Fibroblast of skin of back (primary cell): ENCODE measurements at regions not wholly inside any gene's neighbourhood (a gene's known extent, or its start where the extent isn't known, plus 50 kb on each side); places are given as distances from the start of the nearest gene placed in this dataset.
A peak's percentile ranks its signal among the peaks of the same experiment; 100 is the strongest.
"Not testable (repeated sequence)": the region's sequence is repeated elsewhere in the genome, so short reads cannot be mapped to it uniquely, and the experiment has no call there.

Experiments
- DNase-seq: peaks from one replicate; pipeline ENCODE4 v3.0.0-alpha.2; 2013

DNA sequence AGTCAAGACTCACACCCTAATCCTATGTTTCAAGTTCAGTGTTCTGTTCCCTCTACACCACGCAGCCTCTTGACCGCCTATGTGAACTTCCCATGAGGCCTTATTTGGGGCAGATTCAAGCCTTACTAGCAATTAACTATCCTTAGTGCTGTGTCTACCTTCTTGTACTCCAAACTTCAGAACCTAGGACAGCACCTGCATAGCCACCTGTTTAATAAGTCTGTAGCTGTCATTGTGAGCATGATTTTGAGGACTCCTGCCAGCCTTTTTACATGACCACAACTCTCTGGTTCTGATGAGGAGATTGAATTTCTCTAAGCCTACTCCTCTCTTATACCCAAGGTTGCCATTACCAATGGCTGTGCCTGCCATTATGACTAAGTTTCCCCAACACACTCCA lies 50.8 kb upstream of the PCSK1 start:
- DNase-seq: peak; percentile 56

DNA sequence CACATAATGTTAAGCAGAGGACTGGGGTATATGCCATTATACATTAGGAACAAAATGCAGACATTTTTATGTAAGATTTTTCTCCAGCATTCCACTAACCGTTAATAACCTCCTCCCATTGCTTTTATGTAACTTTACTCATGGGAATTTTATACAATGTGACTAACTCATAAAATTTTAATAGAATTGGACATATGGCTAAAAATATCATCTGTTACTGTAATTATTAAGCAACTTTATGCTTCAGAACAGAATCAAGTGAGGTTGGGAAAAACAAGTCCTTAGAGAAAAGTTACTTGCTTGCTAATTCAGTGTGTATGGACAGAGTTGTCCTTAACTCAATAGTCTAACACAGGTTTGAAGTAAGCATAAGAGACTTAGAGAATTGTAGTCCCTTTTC lies 54.8 kb upstream of the PCSK1 start:
- peak; percentile 19 for DNase-seq

DNA sequence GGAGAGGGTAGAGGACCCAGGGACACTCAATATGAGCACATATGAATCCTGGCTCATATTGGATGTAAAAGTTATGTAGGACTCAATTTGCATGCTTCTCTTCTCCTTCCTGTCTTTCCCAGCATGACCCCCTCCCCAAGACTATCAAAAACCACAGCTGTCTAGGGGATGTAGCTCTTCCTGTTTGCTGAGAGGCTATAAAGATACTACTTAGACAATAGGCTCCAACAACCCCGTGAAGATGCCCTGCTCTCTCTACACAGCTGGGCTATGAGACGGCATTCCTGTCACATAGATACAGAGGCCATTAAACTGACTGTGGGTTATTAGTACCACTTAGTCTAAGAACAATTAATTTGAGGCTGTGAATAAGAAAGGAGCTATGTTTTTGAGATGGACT lies 56.5 kb upstream of the PCSK1 start:
- no peak for DNase-seq

DNA sequence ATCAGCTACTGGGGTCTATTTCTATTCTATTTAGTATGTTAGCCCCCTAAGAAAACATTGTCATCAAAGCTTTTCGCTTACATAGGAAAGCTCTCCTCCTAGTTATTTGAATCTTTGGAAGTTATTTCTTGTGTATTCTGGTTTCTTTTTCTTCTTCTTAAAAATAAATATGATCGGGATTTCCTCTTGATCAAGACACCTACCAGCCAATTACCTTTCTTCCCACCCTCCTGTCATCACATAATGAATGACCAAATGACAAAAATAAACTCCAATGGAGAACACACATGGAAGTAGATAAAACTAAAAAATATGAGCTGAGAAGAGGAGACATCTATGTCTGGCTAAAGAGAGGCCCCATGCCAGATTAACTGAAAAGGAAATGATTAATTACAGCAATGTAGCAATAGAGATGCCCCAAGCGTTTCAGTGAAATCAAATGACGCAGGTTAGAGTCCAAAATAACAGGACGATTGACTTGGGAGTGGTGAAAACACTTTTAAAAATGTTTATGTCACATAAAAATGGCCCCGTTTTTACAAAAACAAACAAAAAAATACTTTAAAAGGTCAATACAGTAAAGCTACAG lies 59.5 kb upstream of the PCSK1 start:
- DNase-seq: no peak

DNA sequence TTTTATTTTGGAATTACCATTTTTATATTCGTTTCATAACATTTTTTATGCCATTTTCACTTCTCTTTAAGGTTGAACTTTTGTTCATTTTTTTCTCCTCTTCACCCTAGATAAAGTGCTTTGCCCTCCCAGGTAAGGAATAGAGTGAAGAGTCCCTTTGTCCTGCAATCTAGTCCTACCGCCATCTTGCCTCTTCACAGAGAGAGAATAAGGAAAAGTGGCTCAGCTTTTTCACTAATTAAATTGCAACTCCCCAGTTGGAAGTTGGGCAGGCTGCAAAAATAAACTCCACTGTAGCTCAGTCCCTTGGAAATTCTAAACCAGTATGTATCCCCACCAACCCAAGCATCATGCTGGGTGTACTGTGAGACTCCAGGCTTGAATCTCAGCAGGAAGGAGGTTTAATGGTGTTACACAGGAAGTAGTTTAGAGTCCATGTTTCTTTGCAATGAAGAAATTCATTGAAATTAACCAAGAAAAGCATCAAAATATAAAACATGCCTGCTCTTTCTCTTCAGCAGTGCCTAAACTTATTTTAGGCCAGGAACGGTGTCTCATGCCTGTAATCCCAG lies 60.3 kb upstream of the PCSK1 start:
- no peak for DNase-seq

DNA sequence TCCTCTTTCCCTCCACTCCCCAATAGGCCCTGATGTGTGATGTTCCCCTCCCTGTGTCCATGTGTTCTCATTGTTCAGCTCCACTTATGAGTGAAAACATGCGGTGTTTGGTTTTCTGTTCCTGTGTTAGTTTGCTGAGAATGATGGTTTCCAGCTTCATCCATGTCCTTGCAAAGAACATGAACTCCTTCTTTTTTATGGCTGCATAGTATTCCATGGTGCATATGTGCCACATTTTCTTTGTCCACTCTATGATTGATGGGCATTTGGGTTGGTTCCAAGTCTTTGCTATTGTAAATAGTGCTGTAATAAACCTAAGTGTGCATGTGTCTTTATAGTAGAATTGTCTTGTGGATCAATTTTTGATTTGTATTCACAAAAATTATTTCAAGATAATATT lies 62.4 kb upstream of the PCSK1 start:
- not testable (repeated sequence) for DNase-seq

DNA sequence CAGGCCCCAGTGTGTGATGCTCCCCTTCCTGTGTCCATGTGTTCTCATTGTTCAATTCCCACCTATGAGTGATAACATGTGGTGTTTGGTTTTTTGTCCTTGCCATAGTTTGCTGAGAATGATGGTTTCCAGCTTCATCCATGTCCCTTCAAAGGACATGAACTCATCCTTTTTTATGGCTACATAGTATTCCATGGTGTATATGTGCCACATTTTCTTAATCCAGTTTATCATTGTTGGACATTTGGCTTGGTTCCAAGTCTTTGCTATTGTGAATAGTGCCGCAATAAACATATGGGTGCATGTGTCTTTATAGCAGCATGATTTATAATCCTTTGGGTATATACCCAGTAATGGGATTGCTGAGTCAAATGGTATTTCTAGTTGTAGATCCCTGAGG lies 64.0 kb upstream of the PCSK1 start:
- DNase-seq: not testable (repeated sequence)

DNA sequence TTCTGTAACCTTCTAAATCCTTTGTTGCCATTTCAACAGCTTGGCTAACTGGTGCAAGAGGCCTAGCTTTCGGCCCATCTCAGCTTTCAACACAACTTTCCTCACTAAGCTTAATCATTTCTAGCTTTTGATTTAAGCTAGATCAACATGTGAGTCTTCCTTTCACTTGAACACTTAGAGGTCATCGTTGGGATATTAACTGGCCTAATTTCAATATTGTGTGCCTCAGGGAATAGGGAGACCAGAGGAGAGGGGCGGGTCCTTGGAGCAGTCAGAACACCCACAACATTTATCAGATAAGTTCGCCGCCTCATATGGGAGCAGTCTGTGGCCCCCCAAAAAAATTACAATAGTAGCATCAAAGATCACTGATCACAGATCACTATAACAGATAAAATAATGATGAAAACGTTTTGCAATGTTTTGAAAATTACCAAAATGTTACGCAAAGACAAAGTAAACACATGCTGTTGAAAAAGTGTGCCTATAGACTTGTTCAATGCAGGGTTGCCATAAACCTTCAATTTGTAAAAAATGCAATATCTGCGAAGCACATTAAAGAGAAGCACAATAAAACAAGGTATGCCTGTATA lies 66.8 kb upstream of the PCSK1 start:
- DNase-seq: no peak

DNA sequence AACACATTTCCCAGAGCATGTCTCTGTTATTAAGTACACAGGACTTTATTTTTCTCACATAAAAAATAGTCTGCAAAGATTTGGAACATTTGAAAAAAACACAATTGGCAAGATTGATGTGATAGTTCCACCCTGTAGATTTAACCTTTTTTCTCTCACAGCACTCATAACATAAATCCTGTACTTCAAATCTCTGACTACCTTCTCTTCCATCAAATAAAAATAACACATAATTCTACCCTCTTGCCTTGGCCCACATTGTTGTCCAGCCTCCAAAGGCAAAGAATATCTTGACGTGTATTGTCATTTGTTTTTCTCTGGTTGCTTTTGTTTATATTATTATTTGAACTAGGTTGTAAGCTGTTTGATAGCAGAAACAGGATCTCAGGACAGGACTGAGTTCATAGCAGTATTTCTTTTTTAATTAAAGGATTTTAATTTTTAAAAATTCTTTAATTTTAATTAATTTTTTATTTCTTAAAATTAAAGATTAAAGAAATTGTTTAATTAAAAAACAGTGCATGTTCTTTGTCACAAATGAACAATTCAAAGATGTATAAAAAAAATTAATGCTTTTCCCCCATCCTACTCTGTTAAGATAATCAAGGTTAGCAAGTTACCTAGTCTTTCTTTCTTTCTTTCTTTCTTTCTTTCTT lies 69.1 kb upstream of the PCSK1 start:
- no peak for DNase-seq

DNA sequence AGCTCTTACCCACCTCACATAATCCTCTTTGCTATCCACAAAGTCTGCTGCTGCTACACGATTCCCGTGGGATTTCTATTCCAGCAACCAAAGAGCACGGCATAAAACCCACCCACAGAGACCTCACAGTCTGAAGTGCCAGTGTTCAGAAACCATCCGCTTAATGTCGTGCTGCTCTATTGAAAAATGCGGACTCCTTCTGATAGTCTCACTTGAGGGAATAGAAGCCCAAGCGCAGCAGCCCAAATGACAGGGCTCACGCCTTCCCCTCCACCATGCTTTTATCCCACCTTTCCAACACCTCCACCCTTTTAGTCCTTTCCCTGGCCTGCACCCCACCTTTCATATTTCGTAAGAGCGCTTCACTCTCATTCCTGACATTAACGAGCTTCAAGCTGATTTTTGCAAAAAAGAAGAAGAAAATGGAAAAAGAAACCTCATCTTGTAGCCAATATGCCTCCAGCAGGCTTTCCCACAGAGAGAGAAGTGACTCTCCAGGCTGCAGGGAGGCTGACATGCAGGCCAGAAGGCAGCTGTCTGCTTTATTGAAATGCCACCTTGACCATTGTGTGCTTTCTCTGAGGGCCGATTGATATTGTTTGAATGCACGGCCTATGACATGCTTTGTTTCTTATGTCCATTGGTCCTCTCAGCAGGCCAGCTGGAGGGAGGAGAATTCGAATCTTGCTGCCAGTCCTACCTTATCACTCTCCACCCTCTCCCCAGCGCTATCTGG lies 70.6 kb upstream of the PCSK1 start:
- DNase-seq: no peak

DNA sequence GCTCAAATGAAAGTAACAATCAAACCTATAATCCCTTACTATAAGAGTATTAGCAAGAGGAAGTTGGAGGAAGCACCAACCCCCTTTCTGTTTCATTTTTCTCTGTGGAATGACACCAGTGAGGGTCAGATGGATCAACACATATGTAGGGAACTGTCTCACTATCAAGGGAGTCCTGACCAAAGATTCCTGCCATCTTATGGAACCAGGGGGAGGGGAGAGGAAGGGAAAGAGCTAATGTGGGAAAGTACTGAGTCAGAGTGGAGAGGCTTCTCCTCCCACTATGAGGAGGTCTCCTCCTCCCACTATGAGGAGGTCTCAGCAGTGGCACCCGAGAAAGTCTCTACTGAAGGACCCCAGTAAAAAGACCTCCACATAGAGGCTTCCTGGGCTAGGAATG lies 73.3 kb upstream of the PCSK1 start:
- peak; percentile 8 for DNase-seq

DNA sequence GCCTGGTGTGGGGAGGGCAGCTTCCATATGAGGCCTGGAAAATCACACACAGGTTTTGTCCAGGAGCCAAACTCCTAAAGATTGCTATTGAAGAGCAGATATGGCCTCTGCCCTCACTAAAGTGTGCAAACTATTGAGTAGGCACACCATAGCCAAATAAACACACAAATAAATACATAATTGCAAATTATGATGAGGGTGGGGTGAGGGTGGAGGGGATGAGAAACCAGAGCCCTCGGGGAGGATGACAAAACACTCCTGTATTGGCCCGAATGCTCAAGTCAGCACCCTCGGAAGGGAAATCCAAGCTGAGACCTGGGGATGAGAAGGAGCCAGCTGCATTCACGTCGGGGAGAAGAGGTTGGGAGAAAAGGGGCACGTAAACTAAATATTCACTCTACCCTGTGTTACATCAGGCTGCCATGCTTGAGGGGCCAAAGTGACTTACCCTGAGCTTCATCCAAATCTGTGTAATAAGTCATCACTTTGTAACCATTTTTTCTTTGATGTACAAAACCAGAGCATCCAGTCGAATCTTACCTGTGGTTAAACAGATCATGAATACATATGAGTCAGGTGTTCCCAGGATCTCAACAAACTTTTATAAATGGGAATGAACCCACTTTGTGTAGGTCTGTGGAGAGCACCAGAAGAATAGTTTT lies 73.9 kb upstream of the PCSK1 start:
- DNase-seq: no peak

DNA sequence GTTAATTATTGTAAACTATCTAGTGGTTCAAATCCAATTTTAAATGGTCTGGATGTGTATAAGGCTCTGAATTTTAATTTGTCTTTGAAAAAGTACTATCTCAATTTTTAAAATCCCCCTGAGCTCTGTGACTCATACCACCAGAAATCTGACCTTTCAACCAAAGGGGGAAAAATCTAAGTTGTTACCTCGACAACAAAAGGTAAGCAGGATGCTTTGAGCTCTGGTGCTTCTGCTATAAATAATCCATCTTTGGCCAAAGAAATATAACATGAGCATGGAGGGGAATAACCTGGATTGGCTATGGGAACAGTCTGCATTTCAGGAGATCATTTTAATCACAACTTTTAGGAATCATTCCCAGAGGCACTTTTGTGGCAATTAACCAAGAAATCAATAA lies 76.3 kb upstream of the PCSK1 start:
- DNase-seq: no peak

DNA sequence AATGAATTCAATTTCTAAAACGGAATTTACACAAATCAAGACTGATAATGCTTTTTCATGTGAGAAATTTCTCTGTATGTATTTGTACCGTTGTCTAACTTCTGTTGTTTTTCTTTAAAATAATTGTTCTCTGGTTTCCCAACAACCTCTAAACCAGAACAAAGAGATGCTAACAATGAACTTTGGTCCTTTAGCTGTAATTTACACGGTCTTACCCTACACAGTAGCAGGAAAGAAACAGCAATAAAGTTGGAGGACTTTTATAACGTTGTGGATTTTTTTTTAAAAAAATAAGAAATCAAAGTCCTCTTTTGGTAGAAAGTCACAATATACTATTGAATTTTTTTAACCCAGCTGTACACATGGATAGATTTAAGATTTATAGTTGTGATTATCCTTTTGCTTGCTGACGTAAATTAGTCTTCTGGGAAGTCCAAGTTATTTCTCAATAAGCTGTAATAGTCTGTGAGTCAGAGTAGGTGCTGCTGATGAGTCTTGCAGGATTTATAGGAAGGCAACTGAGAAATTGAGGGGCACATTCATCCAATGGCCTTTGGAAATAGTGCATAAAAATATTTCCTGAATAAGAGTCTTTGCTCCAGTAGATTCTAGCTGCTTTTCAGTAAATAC lies 76.8 kb upstream of the PCSK1 start:
- DNase-seq: peak; percentile 36

DNA sequence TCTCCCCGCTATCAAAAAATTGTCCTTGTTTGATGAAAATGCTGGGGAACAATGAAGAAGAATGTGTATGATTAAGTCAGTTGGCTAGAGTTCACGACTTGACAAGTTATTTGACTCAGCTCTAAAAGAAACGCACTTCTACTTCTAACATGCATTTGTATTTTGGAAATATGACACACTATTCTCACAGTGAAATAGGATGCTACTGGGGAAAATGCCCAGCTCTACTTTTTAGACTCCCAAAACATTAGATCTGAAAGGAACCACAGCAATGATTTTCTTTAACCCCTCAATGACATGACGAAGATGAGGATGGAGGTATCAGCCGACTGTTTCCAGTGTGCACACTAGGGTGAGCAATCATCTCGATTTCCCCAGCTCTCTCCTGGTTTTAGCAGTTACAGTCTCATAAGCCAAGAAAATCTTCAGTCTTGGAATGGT lies 83.6 kb upstream of the PCSK1 start:
- no peak for DNase-seq

DNA sequence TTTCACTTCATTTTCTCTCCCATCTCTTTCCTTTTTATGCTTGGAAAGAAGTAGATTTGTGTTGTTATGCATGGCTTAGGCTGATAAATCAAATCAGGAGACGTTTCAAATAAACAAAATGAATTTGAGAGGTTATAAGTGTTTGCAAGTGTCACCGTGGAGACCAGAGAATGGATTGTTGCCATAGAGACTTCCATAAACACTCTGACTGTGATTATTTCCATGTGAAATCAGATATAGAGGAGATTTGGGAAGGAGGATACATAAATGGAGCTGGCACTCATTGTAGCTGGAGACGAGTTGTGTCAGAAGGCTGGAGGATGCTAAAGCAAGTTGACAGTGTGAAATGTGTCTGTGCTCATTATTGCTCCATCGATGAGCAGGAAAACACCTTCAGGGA lies 84.2 kb upstream of the PCSK1 start:
- DNase-seq: peak; percentile 7

DNA sequence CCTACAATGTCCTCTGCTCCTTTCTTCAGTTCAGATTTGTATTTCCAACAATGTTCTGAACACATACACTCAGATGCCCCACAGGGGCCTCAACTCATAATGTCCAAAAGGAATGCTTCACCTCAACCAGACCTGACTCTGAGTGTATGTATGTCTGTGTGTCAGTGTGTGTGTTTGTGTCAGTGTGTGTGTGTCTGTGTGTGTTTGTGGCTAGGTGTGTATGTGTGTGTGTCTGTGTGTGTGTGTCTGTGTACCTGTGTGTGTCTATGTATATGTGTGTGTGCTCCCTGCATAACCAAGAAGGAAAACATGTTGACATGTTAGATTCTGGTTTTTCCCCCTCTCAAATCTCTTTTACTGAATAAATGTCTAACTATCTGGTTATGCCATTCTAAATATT lies 87.3 kb upstream of the PCSK1 start:
- DNase-seq: no peak

DNA sequence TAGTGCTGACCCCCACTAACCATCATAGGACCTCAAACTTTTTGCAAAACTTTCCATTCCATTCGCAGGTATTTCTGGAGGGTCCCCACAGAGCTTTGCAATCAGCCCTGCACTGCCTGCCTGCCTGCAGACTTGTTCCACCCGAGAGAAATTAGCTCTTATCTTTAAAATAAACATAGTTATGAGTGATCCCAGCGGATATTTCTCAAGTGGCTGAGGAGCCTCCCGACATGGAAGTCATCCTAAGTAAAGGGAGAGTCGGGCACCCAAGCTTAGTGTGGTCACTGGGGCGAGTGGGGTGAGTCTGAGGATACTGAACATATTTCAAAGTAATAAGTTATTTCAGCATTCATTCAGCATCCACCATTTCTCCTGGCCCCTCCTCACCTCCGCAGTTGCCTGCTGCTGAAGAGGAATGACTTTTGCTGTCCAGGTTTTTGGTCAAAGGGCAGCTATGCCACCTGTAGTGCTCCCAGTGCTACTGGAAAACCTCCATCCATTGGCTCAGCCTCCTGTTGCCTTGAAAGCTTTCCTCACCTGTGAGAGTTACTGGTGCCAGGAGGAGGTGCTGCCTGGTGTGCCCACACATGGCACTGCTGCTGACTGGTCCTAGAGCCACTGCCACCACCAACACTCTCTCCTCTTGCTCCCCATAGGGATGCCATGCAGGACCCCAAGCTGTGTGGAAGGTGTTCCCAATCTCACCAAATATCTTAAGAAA lies 89.7 kb upstream of the PCSK1 start:
- DNase-seq: no peak

DNA sequence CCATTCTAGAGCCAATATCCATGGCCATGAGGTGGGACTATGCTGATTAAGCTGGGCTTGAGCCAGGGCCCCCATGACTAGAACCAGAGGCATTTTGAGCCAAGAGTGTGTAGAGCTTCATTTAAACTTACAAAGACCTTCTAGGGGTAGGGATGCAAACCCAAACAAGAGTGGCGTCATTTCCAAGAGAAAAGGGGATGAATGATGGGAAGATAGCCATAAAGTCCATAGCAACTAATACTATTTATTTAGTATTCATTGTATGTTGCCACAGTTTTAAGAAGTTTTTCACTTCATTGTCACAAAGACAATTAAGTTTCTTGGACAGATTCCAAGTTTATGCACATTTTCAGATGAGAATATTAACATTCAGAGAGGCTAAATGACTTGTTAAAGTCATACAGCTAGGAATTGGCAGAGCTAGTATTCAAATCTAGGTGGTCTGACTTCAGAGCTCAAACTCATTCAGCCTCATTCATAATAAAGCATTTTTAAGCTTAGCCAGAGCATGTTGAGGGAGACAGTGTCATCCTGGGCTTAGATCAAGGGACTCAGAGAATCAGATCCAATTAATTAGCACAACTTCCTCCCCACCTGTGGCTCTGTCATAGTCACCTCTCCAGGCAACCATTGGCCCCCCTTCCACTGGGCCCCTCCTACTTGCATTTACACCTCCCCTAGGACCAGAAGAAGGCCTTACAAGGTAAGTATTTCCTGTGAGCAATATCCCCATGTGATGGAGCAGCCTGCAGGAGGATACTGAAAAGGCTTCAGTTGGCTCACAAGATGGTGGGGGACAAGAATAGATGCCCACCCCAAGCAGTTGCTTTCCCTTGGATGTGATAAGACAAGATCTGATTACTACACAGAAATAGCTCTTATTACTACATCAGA lies 95.0 kb upstream of the PCSK1 start:
- no peak for DNase-seq

DNA sequence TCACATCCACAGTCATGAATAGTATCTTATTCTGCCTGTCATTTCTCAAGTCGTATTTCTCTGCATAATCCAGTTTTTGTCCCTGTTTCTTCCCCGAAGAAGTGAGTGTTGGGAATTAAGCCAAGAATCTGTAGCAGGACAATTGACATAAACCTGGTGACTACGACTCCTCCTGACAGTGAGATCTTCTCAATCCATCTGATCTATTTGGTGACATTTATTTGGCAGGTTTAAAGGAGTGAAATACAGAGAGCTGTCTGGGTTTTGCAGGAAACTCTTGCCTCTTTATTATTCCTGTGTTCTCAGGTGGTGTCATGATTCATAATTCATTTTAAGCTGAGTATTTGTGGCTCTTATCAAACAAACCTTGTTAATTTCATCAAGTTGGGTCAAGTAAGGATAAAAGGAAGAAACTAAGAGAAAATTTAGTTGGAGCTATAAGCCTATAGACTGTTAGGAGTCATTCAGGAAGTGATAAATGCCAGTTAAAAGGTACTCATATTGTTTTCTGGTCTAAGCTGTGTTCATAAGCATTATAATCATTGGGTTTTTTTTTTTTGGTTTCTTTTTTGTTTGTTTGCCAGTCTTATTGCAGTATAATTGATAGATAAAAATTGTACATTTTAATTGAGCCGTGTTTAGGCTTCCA lies 95.9 kb upstream of the PCSK1 start:
- no peak for DNase-seq
